ENCODE measurements at regions not wholly inside any gene's neighbourhood (a gene's known extent, or its start where the extent isn't known, plus 50 kb on each side); places are given as distances from the start of the nearest gene placed in this dataset.

DNA sequence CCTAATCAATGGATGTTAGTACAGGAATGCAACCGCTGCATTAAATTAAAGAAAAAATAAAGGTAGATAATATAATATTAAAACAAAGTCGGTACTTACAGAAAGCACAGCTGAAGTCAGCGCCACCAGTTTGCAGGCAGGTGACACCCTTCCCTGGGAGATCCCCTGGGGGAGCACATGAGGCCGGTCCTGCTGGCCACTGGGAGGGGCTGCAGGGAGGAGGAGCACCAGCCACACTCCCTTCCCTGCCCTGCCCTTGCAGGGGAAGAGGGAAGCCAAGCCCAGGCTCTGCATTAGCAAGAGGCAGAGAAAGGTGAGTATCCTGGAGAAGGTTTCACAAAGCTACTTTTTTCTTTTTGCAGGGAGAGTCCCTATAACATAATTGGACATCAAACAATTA is 507.0 kb downstream of the AJAP1 start:
- ATAC-seq (no peak), DNase-seq (ENCODE audit: low spot score) (no peak)
- Mint-ChIP-seq H3K4me3 (no peak overlapping the region), H3K36me3 (peaks cover 73% of the 10 kb centered on the region), H3K27ac (no peak overlapping the region), H3K9me3 (peaks cover 73% of the 10 kb centered on the region), H3K27me3 (ENCODE audit: low read depth) (peaks cover 23% of the 10 kb centered on the region), H3K4me1 (no peaks in the 10 kb centered on the region)
- ChIA-PET CTCF (no interaction called here), POLR2A (interaction anchor here (0.5 kb wide), 1 partner anchor 49 kb away, joined by 7 read pairs; no protein-coding TSS in a partner anchor)
- TF ChIP-seq, protein P1, sequence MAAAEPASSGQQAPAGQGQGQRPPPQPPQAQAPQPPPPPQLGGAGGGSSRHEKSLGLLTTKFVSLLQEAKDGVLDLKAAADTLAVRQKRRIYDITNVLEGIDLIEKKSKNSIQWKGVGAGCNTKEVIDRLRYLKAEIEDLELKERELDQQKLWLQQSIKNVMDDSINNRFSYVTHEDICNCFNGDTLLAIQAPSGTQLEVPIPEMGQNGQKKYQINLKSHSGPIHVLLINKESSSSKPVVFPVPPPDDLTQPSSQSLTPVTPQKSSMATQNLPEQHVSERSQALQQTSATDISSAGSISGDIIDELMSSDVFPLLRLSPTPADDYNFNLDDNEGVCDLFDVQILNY (CRISPR knock-in tag; IDR thresholded peaks at IDR 0.05): no peak
- TF ChIP-seq ZNF532 (CRISPR knock-in tag; IDR thresholded peaks at IDR 0.05; ENCODE audit: borderline replicate concordance): no peak
- TF ChIP-seq OVOL2 (CRISPR knock-in tag; IDR thresholded peaks at IDR 0.05; ENCODE audit: borderline replicate concordance): no peak
- no peak for TF ChIP-seq MYBL2 (CRISPR knock-in tag; IDR thresholded peaks at IDR 0.05)

DNA sequence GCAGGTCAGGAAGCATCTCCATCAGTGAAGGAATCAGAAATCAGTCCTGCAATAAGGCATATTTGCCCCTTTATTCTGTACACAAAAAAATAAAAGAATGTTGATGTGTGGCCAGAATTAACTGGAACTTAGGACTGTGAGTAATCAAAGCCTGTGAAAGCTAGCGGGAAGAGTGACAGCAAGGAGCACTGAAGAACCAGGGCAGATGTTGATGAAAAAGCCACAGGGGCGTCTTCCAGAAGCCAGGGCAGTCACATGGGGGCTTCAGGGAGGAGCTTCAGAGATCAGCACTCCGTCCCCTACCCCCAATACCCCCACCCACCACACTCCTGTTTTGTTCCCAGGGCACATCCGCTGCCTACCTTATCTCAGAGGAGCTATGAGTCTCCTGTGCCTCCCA is 502.8 kb downstream of the AJAP1 start:
- H3K36me3 Mint-ChIP-seq: peaks cover 81% of the 10 kb centered on the region

More for the DNA sequence above, 502.8 kb downstream of the AJAP1 start:
- TF ChIP-seq, protein P2, sequence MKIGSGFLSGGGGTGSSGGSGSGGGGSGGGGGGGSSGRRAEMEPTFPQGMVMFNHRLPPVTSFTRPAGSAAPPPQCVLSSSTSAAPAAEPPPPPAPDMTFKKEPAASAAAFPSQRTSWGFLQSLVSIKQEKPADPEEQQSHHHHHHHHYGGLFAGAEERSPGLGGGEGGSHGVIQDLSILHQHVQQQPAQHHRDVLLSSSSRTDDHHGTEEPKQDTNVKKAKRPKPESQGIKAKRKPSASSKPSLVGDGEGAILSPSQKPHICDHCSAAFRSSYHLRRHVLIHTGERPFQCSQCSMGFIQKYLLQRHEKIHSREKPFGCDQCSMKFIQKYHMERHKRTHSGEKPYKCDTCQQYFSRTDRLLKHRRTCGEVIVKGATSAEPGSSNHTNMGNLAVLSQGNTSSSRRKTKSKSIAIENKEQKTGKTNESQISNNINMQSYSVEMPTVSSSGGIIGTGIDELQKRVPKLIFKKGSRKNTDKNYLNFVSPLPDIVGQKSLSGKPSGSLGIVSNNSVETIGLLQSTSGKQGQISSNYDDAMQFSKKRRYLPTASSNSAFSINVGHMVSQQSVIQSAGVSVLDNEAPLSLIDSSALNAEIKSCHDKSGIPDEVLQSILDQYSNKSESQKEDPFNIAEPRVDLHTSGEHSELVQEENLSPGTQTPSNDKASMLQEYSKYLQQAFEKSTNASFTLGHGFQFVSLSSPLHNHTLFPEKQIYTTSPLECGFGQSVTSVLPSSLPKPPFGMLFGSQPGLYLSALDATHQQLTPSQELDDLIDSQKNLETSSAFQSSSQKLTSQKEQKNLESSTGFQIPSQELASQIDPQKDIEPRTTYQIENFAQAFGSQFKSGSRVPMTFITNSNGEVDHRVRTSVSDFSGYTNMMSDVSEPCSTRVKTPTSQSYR (CRISPR knock-in tag; IDR thresholded peaks at IDR 0.05): no peak
- TF ChIP-seq ATF1 (CRISPR knock-in tag; IDR thresholded peaks at IDR 0.05): no peak
- TF ChIP-seq ZBTB21 (CRISPR knock-in tag; IDR thresholded peaks at IDR 0.05; ENCODE audit: borderline replicate concordance): no peak
- no peak for TF ChIP-seq ZBTB43 (CRISPR knock-in tag; IDR thresholded peaks at IDR 0.05)
- no peak for TF ChIP-seq PRDM15 (CRISPR knock-in tag; IDR thresholded peaks at IDR 0.05)
- no peak for TF ChIP-seq KAT7 (CRISPR knock-in tag; IDR thresholded peaks at IDR 0.05; ENCODE audit: borderline replicate concordance)
- no peak for DNase-seq (ENCODE audit: low spot score)
- H3K9me3 Mint-ChIP-seq: peaks cover 84% of the 10 kb centered on the region
- ChIA-PET CTCF (no interaction called here), POLR2A (no interaction called here)
- no peak for ATAC-seq
- H3K27ac Mint-ChIP-seq: no peak overlapping the region
- H3K27me3 Mint-ChIP-seq (ENCODE audit: low read depth): peaks cover 12% of the 10 kb centered on the region
- no peaks in the 10 kb centered on the region for H3K4me1 Mint-ChIP-seq
- no peak overlapping the region for H3K4me3 Mint-ChIP-seq

All from WTC11 (cell line).